Bronchial epithelial cell (primary cell): ENCODE measurements at regions not wholly inside any gene's neighbourhood (a gene's known extent, or its start where the extent isn't known, plus 50 kb on each side); places are given as distances from the start of the nearest gene placed in this dataset.

Source experiments
- DNase-seq: peaks from one replicate; pipeline ENCODE4 v3.0.0-alpha.2; 2010; ENCODE audit warnings: low read depth
- FAIRE-seq: peaks from 2 replicates; lab custom pipeline; 2011; peaks lifted over from hg19 to GRCh38; lab: Jason Lieb, UNC
- H3K27me3 ChIP-seq: 2 replicates; pipeline ENCODE4 v1.5.1; 2011; ENCODE audit warnings: low read length; ENCODE audit not compliant: control insufficient read depth, insufficient read depth
- H3K36me3 ChIP-seq: 2 replicates; pipeline ENCODE4 v1.5.1; 2011; ENCODE audit warnings: low read length; ENCODE audit not compliant: control insufficient read depth, insufficient read depth
- H3K4me3 ChIP-seq: 2 replicates; pipeline ENCODE4 v1.5.1; 2011; ENCODE audit warnings: mild to moderate bottlenecking, low read depth, low read length, control low read depth
- TF ChIP-seq, protein P1 (sequence below): IDR thresholded peaks from 2 replicates; pipeline ENCODE4 v1.5.1; 2011; ENCODE audit warnings: mild to moderate bottlenecking, moderate library complexity, low read length, control low read depth, inconsistent platforms; ENCODE audit not compliant: insufficient read depth, severe bottlenecking

DNA sequence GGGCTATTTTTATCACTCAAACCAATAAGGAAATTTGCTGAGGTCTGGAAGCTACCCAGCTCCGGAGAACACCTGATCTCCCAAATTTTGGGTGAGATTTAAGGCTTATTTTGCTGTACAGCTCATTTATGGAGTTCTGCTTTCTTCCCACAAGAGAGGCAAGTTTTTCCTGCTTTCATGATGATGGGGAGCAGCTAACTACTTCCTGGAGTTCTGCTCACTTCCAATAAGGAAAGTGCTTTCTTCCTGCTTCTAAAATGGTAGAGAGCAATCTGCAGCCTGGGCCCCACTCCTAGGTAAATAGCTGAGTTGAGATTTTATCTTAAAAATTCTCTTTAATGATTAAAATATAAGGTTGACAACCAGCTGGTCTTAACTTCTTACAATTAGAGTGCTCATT is 606.0 kb upstream of the HTR2C start:
- TF ChIP-seq, protein P1, sequence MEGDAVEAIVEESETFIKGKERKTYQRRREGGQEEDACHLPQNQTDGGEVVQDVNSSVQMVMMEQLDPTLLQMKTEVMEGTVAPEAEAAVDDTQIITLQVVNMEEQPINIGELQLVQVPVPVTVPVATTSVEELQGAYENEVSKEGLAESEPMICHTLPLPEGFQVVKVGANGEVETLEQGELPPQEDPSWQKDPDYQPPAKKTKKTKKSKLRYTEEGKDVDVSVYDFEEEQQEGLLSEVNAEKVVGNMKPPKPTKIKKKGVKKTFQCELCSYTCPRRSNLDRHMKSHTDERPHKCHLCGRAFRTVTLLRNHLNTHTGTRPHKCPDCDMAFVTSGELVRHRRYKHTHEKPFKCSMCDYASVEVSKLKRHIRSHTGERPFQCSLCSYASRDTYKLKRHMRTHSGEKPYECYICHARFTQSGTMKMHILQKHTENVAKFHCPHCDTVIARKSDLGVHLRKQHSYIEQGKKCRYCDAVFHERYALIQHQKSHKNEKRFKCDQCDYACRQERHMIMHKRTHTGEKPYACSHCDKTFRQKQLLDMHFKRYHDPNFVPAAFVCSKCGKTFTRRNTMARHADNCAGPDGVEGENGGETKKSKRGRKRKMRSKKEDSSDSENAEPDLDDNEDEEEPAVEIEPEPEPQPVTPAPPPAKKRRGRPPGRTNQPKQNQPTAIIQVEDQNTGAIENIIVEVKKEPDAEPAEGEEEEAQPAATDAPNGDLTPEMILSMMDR: no peak
- Histone ChIP-seq H3K27me3 (no peaks in the 10 kb centered on the region), H3K4me3 (no peak overlapping the region), H3K36me3 (no peaks in the 10 kb centered on the region)
- DNase-seq: no peak
- no peak for FAIRE-seq

DNA sequence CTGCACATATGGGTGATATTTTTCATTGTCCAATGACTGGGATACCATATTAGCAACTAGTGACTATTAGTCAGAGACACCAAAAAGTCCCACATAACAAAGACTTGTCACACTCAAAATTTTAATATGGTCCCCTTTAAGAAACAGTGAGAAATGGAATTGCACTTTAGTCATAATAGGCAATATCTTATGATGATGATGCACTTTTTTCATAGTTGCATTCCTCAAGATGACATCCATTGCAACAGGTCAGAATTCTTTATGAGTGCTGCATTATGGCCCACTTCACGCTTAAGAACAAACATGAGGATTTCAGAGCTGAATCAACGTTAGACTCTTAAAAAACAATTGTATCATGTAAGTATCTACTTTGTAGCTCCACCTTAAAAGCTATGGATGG is 608.4 kb upstream of the HTR2C start:
- DNase-seq: no peak
- no peak for FAIRE-seq
- H3K27me3 ChIP-seq: no peaks in the 10 kb centered on the region
- TF ChIP-seq, protein P1: no peak
- no peaks in the 10 kb centered on the region for H3K36me3 ChIP-seq
- H3K4me3 ChIP-seq: no peak overlapping the region

DNA sequence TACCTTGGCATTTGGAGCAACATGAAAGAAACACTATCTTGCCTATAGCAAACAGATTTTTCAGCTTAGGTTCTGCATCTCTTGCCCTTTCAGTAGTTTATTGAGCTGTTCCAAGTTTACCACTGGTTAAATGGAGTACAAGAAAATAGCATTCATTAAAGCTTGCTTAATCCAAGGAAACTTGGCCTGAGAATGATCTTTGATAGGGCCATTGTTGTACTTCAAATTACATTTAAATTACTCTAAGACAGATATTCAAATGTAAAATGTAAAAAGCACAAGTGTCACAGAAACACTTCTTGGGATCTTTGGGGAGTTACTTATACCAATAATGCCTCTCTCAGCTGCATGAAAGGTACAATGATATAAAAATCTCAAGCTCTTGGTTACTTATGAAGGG is 609.0 kb upstream of the HTR2C start:
- FAIRE-seq (no peak), DNase-seq (no peak)
- Histone ChIP-seq H3K36me3 (no peaks in the 10 kb centered on the region), H3K27me3 (no peaks in the 10 kb centered on the region), H3K4me3 (no peak overlapping the region)
- TF ChIP-seq, protein P1: no peak

DNA sequence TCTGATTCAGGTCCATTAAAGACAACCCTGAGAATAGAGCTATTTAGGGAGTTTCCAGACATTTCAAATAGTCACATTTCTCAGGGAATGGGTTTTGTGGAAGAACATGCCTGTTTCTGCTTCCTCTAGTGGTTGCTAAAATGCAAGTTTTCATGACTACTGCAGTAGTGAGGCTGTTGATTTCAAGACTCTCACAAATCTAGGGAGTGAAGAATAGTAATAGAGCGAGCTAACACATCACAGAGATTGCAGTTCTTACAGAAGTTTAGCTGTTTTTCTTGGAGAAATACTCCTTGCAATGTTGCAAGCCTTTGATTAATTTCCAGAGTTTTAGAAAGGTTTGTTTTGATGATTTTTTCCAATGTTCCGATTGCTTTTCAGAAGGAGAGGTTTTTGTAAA is 610.2 kb upstream of the HTR2C start:
- DNase-seq (no peak), FAIRE-seq (no peak)
- H3K4me3 ChIP-seq: no peak overlapping the region
- H3K27me3 ChIP-seq: no peaks in the 10 kb centered on the region
- no peaks in the 10 kb centered on the region for H3K36me3 ChIP-seq
- TF ChIP-seq, protein P1: no peak

DNA sequence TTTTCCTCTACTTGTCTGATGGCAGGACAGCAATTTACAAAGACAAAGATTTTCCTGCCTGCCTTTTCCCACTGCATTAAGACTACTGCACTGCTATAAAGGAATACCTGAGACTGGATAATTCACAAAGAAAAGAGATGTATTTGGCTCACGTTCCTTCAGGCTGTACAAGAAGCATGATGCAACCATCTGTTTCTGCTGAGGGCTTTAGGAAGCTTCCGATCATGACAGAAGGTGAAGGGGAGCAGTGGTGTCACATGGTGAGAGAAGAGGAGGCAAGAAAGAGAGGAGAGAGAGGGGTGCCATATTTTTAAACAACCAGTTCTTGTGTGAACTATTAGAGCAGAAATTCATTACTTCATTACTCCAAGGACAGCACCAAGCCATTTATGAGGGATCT is 617.1 kb upstream of the HTR2C start:
- Histone ChIP-seq H3K4me3 (no peak overlapping the region), H3K36me3 (no peaks in the 10 kb centered on the region), H3K27me3 (no peaks in the 10 kb centered on the region)
- no peak for FAIRE-seq
- DNase-seq: no peak
- TF ChIP-seq, protein P1: no peak

DNA sequence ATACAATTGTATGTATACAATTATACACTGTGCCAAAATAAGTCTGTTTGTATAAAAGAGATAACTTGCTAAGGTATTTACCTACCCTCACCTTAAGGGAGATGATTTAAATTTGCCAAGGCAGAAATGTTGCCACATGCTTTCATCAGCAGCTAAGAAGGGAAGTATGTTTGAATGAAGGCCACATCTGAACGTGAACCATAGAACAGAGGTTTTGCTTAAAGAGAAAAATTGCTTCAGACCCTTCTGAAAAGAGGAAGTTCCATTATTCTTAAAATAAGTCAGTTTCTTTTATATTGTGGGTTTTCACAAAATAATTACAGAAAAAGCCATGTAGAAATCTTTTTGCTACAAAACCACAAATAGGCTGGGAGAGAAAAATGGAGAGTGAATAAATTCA is 621.5 kb upstream of the HTR2C start:
- Histone ChIP-seq H3K36me3 (no peaks in the 10 kb centered on the region), H3K4me3 (no peak overlapping the region), H3K27me3 (no peaks in the 10 kb centered on the region)
- TF ChIP-seq, protein P1: no peak
- DNase-seq: no peak
- FAIRE-seq: no peak
